SK-N-MC (cell line): ENCODE measurements at regions not wholly inside any gene's neighbourhood (a gene's known extent, or its start where the extent isn't known, plus 50 kb on each side); places are given as distances from the start of the nearest gene placed in this dataset.

Source experiments
- EZH2 ChIP-seq: fragments of 200-600 bp; sonication (generic); IDR thresholded peaks from one replicate; pipeline ENCODE4 v1.6.1; 2017; ENCODE audit warnings: antibody characterized with exemption
- FOXP2 ChIP-seq: optimal IDR thresholded peaks from 2 replicates; pipeline ENCODE3; 2011; ENCODE audit warnings: mild to moderate bottlenecking, moderate library complexity; ENCODE audit not compliant: insufficient read depth; ENCODE audit errors: extremely low read length, control extremely low read depth
- POLR2AphosphoS5 ChIP-seq: IDR thresholded peaks from 2 replicates; pipeline ENCODE4 v1.6.1; 2012; ENCODE audit warnings: mild to moderate bottlenecking, low read depth, low read length, borderline replicate concordance

DNA sequence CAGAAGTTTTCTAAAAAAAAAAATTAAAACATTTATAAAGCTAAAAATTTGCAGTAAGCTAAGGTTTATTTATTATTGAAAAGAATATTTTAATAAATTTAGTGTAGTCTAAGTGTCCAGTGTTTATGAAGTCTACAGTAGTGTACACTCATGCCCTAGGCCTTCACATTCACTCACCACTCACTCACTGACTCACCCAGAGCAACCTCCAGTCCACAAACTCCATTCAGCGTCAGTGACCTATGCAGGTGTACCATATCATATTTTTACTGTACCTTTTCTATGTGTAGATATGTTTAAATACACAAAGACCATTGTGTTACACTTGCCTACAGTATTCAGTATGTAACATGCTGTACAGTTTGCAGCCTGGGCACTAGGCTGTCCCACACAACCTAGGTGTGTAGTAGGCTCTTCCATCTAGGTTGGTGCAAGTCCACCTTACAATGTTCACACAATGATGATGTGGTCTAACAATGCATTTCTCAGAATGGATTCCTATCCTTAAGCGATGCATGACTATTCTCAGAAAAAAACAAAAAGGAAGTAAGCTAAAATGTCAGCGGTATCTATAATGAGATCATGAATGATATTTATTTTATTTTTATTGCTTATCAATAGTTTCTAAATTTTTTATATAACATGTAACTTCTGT lies 336.7 kb downstream of the AGTPBP1 start:
- TF ChIP-seq POLR2AphosphoS5: no peak
- TF ChIP-seq EZH2: no peak
- TF ChIP-seq FOXP2: no peak
